ENCODE measurements at regions not wholly inside any gene's neighbourhood (a gene's known extent, or its start where the extent isn't known, plus 50 kb on each side); places are given as distances from the start of the nearest gene placed in this dataset.

- TF ChIP-seq RAD21 (IDR thresholded peaks at IDR 0.05; ENCODE audit: low read length): no peak
- TF ChIP-seq GATA2 (CRISPR knock-in tag; IDR thresholded peaks at IDR 0.05): no peak
- TF ChIP-seq SIN3A (IDR thresholded peaks at IDR 0.05; ENCODE audit: borderline replicate concordance, low read depth, low read length): no peak
- no peak for TF ChIP-seq MAX (IDR thresholded peaks at IDR 0.05; ENCODE audit: low read depth)
- TF ChIP-seq USF2 (IDR thresholded peaks at IDR 0.05; ENCODE audit: borderline replicate concordance, low read depth, low read length): no peak
- no peak for TF ChIP-seq NRF1 (IDR thresholded peaks at IDR 0.05; ENCODE audit: low read depth, low read length)
- TF ChIP-seq MEF2A (IDR thresholded peaks at IDR 0.05; ENCODE audit: borderline replicate concordance, low read depth): no peak
- TF ChIP-seq PBX3 (IDR thresholded peaks at IDR 0.05): no peak
- no peak for TF ChIP-seq EZH2phosphoT487 (IDR thresholded peaks at IDR 0.05; ENCODE audit: borderline replicate concordance, low read depth)
- TF ChIP-seq YY1 (IDR thresholded peaks at IDR 0.05; ENCODE audit: low read depth): no peak
- no peak for TF ChIP-seq RCOR1 (IDR thresholded peaks at IDR 0.05; ENCODE audit: low read length)
- TF ChIP-seq TCF12 (IDR thresholded peaks at IDR 0.05): no peak
- TF ChIP-seq ZBTB33 (IDR thresholded peaks at IDR 0.05; ENCODE audit: borderline replicate concordance, low read depth): no peak
- TF ChIP-seq CTCF (IDR thresholded peaks at IDR 0.05): no peak
- no peak for TF ChIP-seq IRF3 (IDR thresholded peaks at IDR 0.05; ENCODE audit: low read depth, low read length)
- no peak for TF ChIP-seq FOXJ3 (CRISPR knock-in tag; IDR thresholded peaks at IDR 0.05)
- H3K4me2 ChIP-seq: no peak overlapping the region
- POLR2A ChIA-PET: no interaction called here
These were observed 396.0 kb upstream of the BTBD3 start for GRCh38 chr20:11521476-11522365.

More at GRCh38 chr20:11521476-11522365, 396.0 kb upstream of the BTBD3 start:
- WGBS (ENCODE audit: low lambda C conversion rate): 40% methylated on average over 4 of the region's 4 CpGs
- CTCF ChIA-PET: no interaction called here
- Histone ChIP-seq H3K27ac (ENCODE audit: low read depth in 2 of 2, low read length in 1 of 2) (no peak overlapping the region), H4K20me1 (ENCODE audit: insufficient read depth) (no peaks in the 10 kb centered on the region), H3K9me3 (no peaks in the 10 kb centered on the region), H3K36me3 (replicated peaks in 1 of 2; ENCODE audit: control insufficient read depth in 1 of 2, insufficient read depth in 2 of 2, low read length in 1 of 2) (no peaks in the 10 kb centered on the region), H3K9ac (no peak overlapping the region), H3K79me2 (ENCODE audit: insufficient read depth) (no peaks in the 10 kb centered on the region), H2AFZ (ENCODE audit: low read depth) (no peak overlapping the region), H3F3A (replicated peaks; ENCODE audit: insufficient read depth) (no peaks in the 10 kb centered on the region), H3K27me3 (ENCODE audit: insufficient read depth) (no peaks in the 10 kb centered on the region), H3K4me3 (ENCODE audit: low read depth in 2 of 2, low read length in 1 of 2) (no peak overlapping the region), H3K4me1 (ENCODE audit: control insufficient read depth in 1 of 2, insufficient read depth in 2 of 2, low read depth in 1 of 2, low read length in 1 of 2) (no peaks in the 10 kb centered on the region), H3K9me2 (no peaks in the 10 kb centered on the region)
- no peak for DNase-seq
